GM21515 (cell line): ENCODE measurements at regions not wholly inside any gene's neighbourhood (a gene's known extent, or its start where the extent isn't known, plus 50 kb on each side); places are given as distances from the start of the nearest gene placed in this dataset.

Experiments used
- ATAC-seq: cut with Tn5 transposase; IDR thresholded peaks from one replicate; pipeline ENCODE4 v1.9.1; 2021; ENCODE audit not compliant: unreplicated experiment

DNA sequence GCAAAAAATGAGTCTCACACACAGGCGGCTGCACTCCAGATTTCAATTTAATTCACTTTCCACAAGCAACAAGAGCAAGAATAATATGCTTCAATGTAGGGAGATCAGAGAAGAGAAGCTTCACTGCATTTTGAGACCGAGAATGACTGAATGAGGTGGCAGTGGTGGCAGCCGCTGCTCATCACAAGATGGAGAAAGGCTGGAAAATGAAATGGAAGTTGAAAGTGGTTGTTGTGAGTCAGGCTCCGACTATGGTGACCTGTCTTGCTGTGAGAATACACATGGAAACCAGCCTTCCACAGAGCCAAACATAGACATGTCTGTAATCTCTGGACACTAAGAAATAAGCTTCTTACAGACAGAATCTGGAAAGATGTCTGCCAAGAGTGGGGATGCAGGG, 499.6 kb upstream of the LRRN3 start:
- ATAC-seq = no peak

DNA sequence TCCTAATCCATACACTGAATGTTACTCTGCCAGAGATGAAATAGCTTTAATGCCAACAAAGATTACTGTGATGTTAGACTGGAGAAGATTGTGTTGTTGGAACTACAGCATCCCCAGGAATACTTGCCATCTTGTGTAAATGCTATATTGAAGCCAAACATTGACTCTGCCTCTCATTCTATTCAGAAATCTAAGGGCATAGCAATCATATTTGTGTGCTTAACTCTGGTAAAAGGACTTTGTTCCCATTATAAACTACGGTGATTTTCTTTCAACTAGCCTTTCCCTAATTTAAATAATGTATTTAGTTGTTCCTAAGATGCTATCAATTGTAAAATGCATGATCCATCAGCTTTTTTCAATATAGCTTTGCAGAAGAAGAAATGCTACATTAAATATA, 498.4 kb upstream of the LRRN3 start:
- no peak for ATAC-seq

DNA sequence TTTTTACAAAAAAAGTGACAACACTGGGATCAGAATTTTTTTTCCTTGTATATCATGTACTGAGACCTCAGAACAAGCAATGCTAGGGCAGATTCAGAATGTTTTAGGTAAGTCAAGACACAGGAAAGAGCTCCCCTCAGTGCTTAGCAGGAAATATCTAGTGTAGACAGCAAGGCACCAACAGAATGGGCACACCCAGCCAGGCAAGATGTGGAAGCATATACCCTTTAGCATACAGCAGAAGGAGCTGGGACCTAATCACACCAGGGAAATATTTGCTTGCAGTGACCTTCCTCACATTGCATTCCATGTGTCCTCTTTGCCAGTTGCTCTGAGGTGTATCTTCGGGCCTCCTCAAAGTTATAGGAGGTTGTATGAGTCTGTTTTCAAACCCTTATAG, 497.6 kb upstream of the LRRN3 start:
- no peak for ATAC-seq

DNA sequence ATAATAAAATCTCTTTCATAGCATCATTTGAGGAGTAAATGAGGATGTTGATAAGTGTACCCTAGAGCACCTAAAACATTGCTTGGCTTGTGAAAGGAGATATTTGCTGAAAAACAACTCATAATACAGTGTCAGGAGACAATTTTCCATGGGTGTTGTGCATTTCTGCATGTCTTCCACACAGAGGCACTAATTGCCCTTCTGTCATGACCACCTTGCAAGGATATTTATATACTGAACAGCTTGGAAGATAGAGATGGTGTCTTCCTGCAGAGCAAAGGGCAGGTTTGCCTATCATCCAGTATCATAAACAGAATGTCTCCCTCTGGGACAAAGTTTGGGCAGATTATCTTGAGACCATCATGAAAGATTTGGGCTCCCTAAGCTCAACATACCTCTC, 495.2 kb upstream of the LRRN3 start:
- no peak for ATAC-seq

DNA sequence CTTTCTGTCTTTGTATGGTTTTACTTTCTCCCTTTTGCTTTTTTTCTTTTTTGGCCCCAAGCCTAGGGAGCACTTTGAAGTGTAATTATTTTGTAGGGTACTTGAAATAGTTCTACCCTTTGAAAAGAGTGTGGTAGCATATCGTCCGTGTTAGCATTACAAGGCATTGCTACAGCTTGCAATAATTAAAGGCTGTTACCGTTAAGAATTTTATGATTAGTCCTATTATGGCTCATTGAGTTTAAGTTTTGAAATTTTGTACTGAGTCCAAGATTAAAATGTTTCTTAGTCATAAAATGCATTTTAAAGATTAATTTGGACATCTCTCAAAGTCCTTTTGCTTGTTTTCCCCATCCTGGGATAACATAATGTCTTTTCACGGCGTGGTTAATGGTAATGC, 490.0 kb upstream of the LRRN3 start:
- no peak for ATAC-seq

DNA sequence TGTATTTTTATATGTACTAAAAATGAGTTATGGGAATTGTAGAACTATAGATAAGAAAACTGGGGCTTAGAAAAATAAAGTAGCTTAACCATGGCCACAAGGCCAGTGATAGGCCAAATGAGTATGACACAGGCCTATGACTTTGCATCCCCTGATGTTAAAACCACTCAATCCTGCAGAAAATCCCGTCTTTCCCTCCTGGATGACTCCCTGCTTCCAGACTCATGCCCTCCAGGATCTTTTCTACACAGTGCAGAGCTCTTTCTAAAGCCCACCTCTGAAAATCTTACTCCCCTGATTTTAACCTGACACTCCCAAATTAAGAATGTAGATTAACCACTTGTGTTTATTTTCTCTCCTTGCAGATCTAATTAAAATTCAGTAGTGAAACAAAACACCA, 489.2 kb upstream of the LRRN3 start:
- no peak for ATAC-seq

DNA sequence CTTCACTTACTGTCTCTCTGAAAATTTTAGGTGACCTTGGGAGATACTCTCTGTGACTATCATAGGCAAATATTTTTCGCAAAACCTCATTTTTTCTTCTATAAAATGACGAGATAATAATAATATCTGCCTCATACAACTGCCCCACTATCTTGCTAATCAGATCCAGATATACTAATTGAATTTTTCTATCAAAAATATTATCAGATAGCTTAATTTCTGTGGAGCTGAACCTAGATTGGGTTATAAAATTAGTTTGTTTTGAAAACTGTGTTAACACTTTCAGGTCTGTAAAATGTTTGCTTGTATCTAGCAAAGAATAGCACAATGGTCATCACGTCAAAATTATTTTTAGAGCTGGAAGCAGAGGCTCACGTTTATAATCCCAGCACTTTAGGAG, 486.7 kb upstream of the LRRN3 start:
- no peak for ATAC-seq

DNA sequence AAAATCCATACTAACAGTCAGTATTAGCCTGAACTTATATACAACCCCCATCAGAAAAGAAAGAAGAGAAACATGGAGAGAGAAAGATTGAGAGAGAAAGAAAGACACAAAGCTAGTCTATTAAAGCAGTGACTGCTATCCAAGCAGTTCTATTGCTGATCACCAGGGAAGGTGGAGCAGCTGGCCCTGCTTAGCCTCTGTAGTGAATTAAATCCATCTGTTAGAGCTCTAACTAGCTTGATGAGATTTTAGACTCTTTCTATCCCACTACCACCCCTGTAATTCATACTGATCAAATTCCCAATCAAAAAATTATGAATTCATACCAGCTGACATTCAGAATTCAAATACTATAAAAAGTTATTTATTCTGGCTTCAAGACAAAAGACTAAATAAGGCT, 486.0 kb upstream of the LRRN3 start:
- no peak for ATAC-seq

DNA sequence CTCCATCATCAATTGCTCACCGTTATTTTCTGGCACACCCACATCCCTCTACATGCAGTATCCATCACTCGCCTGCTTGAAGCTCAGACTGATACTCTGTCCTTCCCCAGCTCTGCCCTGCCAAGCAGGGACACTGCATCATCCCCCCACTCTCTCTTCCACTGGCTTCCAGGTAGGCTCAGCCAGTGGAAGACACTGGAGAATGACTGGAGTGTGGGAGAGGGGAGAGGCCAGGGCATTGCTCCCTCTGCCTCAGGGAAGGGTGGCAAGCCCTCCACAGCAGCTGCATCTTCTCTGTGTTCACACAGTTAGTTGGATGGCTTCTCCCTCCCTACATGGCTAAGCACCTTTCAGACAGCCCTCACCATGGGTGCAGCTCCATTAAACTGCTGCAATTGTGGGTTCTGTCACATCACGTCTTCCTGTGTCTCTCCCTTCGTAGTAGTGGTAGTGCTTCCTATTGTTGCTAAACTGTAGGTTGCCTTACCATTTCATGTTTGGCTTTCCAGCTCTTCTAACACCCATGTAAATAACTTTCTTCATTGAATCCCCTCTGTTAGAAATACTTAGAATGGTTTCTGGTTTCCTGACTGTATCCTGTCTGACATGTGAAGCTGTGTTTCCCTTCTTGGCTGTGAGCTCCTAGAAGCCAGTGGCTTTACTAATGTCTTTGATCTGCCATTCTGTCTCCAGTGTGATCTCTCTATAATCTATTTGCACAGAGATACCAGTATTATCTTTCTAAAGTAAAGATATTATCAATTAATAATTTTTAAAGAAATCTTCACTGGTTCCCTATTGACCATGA, 483.7 kb upstream of the LRRN3 start:
- ATAC-seq = no peak

DNA sequence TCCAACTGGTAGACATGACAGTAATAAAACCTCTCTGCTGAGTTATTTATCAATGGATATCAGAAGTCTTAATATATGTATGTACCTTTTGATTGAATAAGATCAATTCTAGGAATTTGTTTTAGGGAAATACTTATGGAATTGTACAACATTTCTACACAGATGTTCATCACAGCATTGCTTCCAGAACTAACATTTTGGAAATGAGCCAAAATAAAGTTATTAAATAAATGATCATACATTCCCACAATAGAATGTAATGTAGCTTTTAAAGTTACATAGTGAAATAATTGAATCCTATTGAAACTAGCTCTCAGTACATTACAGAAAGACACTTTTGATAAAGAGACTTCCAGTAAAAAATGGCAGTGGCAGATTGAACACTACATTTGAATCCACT, 481.6 kb upstream of the LRRN3 start:
- no peak for ATAC-seq

DNA sequence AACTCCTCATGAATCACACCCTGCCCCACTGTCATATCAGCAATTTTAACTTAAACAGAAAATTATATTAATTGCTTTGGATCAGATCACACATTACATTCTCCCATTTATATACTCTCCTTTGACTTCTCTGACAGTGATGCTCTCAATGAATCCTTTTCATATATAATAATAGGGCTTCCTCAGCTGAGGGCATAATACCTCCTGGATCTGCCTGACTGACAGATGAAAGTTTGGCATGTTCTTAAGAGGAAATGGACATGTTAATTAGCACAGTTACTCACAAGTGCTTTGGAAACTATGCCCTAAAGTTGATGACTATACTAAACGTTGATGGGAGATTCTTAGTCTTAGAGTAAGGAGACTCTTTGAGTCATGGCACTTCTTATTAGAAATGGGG, 478.2 kb upstream of the LRRN3 start:
- no peak for ATAC-seq
